IMR-90 (cell line): ENCODE measurements at regions not wholly inside any gene's neighbourhood (a gene's known extent, or its start where the extent isn't known, plus 50 kb on each side); places are given as distances from the start of the nearest gene placed in this dataset.
A peak's percentile ranks its signal among the peaks of the same experiment; 100 is the strongest.

Experiments
- ATAC-seq: fragments of 200-7000 bp; cut with Tn5 transposase; 2 replicates; pipeline ENCODE4 v1.9.1; 2020; ENCODE audit warnings: low read depth, mild to moderate bottlenecking, moderate library complexity
- BruUV-seq: library from RNA; stranded (reverse); fragments of 400-500 nt; replicated peaks from 2 replicates; lab custom pipeline; 2021; lab: Mats Ljungman, UMichigan
- CTCF ChIA-PET: fragments of 300-600 bp; formaldehyde crosslinking; extraction: SDS; loops from one replicate; lab custom pipeline; 2021; ENCODE audit warnings: antibody characterized with exemption; lab: Yijun Ruan, JAX
- POLR2A ChIA-PET: fragments of 300-600 bp; sonication (Branson Sonifier 250); formaldehyde crosslinking; loops from one replicate; lab custom pipeline; 2022; ENCODE audit warnings: antibody characterized with exemption; ENCODE audit not compliant: unreplicated experiment; lab: Charles Lee
- DNase-seq: peaks from one replicate; pipeline ENCODE4 v3.0.0; 2013
- H2AFZ ChIP-seq: replicated peaks from 2 replicates; pipeline ENCODE3; 2013; ENCODE audit warnings: low read length, mild to moderate bottlenecking; ENCODE audit not compliant: poor library complexity
- H2AK5ac ChIP-seq: 2 replicates; pipeline ENCODE4 v1.6.1; 2013; ENCODE audit warnings: low read depth, low read length, inconsistent platforms
- H2AK9ac ChIP-seq: replicated peaks from 2 replicates; pipeline ENCODE3; 2013; ENCODE audit warnings: mild to moderate bottlenecking, low read depth, low read length, moderate library complexity; ENCODE audit not compliant: poor library complexity
- H2BK120ac ChIP-seq: 2 replicates; pipeline ENCODE4 v1.6.1; 2013; ENCODE audit warnings: low read depth, low read length, inconsistent platforms
- H2BK15ac ChIP-seq: 3 replicates; pipeline ENCODE4 v1.6.1; 2013; ENCODE audit warnings: low read depth, low read length, inconsistent platforms
- H2BK20ac ChIP-seq: 2 replicates; pipeline ENCODE4 v1.6.1; 2013; ENCODE audit warnings: low read depth, mild to moderate bottlenecking, inconsistent platforms, low read length, moderate library complexity
- H2BK5ac ChIP-seq: 2 replicates; pipeline ENCODE4 v1.6.1; 2013; ENCODE audit warnings: mild to moderate bottlenecking, low read depth, low read length, inconsistent platforms; ENCODE audit not compliant: poor library complexity, severe bottlenecking
- H3K14ac ChIP-seq: replicated peaks from 2 replicates; pipeline ENCODE4 v1.6.1; 2013; ENCODE audit warnings: low read depth, low read length, inconsistent platforms
- H3K18ac ChIP-seq: 2 replicates; pipeline ENCODE4 v1.6.1; 2013; ENCODE audit warnings: low read depth, low read length, control low read depth
- H3K23ac ChIP-seq: 2 replicates; pipeline ENCODE4 v1.6.1; 2013; ENCODE audit warnings: low read depth, low read length, inconsistent platforms
- H3K27ac ChIP-seq: 2 replicates; pipeline ENCODE4 v1.5.1; 2013; ENCODE audit warnings: mild to moderate bottlenecking, control low read depth, low read length; ENCODE audit not compliant: insufficient read depth
- H3K27me3 ChIP-seq: 2 replicates; pipeline ENCODE4 v1.6.1; 2013; ENCODE audit warnings: low read length; ENCODE audit not compliant: control insufficient read depth, insufficient read depth
- H3K36me3 ChIP-seq: 2 replicates; pipeline ENCODE4 v1.6.1; 2013; ENCODE audit warnings: low read length, mixed read lengths; ENCODE audit not compliant: control insufficient read depth, insufficient read depth
- H3K4ac ChIP-seq: 2 replicates; pipeline ENCODE4 v1.6.1; 2013; ENCODE audit warnings: low read depth, low read length, inconsistent platforms
- H3K4me1 ChIP-seq: 2 replicates; pipeline ENCODE4 v1.6.1; 2013; ENCODE audit warnings: low read length, mixed read lengths; ENCODE audit not compliant: control insufficient read depth, insufficient read depth
- H3K4me2 ChIP-seq: 2 replicates; pipeline ENCODE4 v1.6.1; 2013; ENCODE audit warnings: low read depth, mild to moderate bottlenecking, control low read depth, low read length, moderate library complexity
- H3K4me3 ChIP-seq: 2 replicates; pipeline ENCODE4 v1.5.1; 2013; ENCODE audit warnings: low read depth, mild to moderate bottlenecking, control low read depth, low read length, moderate library complexity; ENCODE audit not compliant: insufficient read depth
- H3K56ac ChIP-seq: 2 replicates; pipeline ENCODE4 v1.6.1; 2013; ENCODE audit warnings: low read length, inconsistent platforms; ENCODE audit not compliant: insufficient read depth; ENCODE audit errors: extremely low read depth
- H3K79me1 ChIP-seq, 2 experiments: 2 replicates each; pipeline ENCODE4 v1.6.1; 2013; ENCODE audit warnings: low read length in 2 of 2, inconsistent platforms in 1 of 2, low read depth in 1 of 2
- H3K9ac ChIP-seq: 2 replicates; pipeline ENCODE4 v1.6.1; 2013; ENCODE audit warnings: low read depth, low read length, control low read depth
- H3K9me1 ChIP-seq: 2 replicates; pipeline ENCODE4 v1.6.1; 2013; ENCODE audit warnings: low read length, inconsistent platforms; ENCODE audit not compliant: insufficient read depth
- H3K9me3 ChIP-seq: 2 replicates; pipeline ENCODE4 v1.6.1; 2013; ENCODE audit warnings: low read length; ENCODE audit not compliant: control insufficient read depth, insufficient read depth
- H4K20me1 ChIP-seq: 2 replicates; pipeline ENCODE4 v1.6.1; 2013; ENCODE audit warnings: low read length, inconsistent platforms; ENCODE audit not compliant: insufficient read depth
- H4K5ac ChIP-seq: 2 replicates; pipeline ENCODE4 v1.6.1; 2013; ENCODE audit warnings: mild to moderate bottlenecking, low read depth, low read length, control low read depth
- H4K8ac ChIP-seq, 2 experiments: 2 replicates each; pipeline ENCODE4 v1.6.1; 2013; ENCODE audit warnings: low read depth in 2 of 2, low read length in 2 of 2, control low read depth in 1 of 2, inconsistent platforms in 1 of 2
- H4K91ac ChIP-seq: 2 replicates; pipeline ENCODE4 v1.6.1; 2013; ENCODE audit warnings: low read depth, low read length, inconsistent platforms; ENCODE audit not compliant: insufficient read depth
- BHLHE40 ChIP-seq: fragments of 150-350 bp; IDR thresholded peaks from 2 replicates; pipeline ENCODE4 v1.6.1; 2016; ENCODE audit warnings: mild to moderate bottlenecking, low read depth, low read length
- CHD1 ChIP-seq: IDR thresholded peaks from 2 replicates; pipeline ENCODE4 v1.6.1; 2012; ENCODE audit warnings: low read depth, low read length, improper control_type of control experiment
- CTCF ChIP-seq: conservative IDR thresholded peaks from 2 replicates; pipeline ENCODE4 v1.5.1; 2012; ENCODE audit warnings: mild to moderate bottlenecking, low read depth, low read length, improper control_type of control experiment
- NFE2L2 ChIP-seq: fragments of 150-350 bp; IDR thresholded peaks from 2 replicates; pipeline ENCODE4 v1.6.1; 2016; ENCODE audit warnings: low read depth, mild to moderate bottlenecking, low read length
- POLR2A ChIP-seq: IDR thresholded peaks from 2 replicates; pipeline ENCODE4 v1.6.1; 2012; ENCODE audit warnings: mild to moderate bottlenecking, low read depth, low read length
- RAD21 ChIP-seq: IDR thresholded peaks from 2 replicates; pipeline ENCODE4 v1.6.1; 2012; ENCODE audit warnings: low read length, improper control_type of control experiment
- SMC3 ChIP-seq: fragments of 150-350 bp; IDR thresholded peaks from 2 replicates; pipeline ENCODE4 v1.6.1; 2016; ENCODE audit warnings: low read depth, mild to moderate bottlenecking, antibody characterized with exemption, low read length, moderate library complexity
- WGBS, 2 experiments: methylation state at CpG; one replicate each; pipeline versions ENCODE4 v1.1.5 to v1.1.7; 2013; ENCODE audit warnings: missing lambda C conversion rate in 2 of 2; ENCODE audit not compliant: insufficient read length in 1 of 2; ENCODE audit errors: extremely low coverage in 2 of 2; 5-methylcytosine and 5-hydroxymethylcytosine counted together
- dilution Hi-C: fragments of 300-500 bp; cut with HindIII; formaldehyde crosslinking; loops from one replicate; pipeline ENCODE4 v1.14.3; 2018; ENCODE audit warnings: low sequenced_read_pairs; ENCODE audit not compliant: unreplicated experiment
- in situ Hi-C: fragments of 300-500 bp; cut with MboI; formaldehyde crosslinking; loops from 3 replicates; pipeline ENCODE4 v1.14.3; 2019; ENCODE audit warnings: low sequenced_read_pairs, inconsistent platforms, mixed read lengths
- intact Hi-C: fragments of 100-400 bp; cut with micrococcal nuclease; formaldehyde crosslinking; loops from 2 replicates; pipeline ENCODE4 v1.10.0; 2022

DNA sequence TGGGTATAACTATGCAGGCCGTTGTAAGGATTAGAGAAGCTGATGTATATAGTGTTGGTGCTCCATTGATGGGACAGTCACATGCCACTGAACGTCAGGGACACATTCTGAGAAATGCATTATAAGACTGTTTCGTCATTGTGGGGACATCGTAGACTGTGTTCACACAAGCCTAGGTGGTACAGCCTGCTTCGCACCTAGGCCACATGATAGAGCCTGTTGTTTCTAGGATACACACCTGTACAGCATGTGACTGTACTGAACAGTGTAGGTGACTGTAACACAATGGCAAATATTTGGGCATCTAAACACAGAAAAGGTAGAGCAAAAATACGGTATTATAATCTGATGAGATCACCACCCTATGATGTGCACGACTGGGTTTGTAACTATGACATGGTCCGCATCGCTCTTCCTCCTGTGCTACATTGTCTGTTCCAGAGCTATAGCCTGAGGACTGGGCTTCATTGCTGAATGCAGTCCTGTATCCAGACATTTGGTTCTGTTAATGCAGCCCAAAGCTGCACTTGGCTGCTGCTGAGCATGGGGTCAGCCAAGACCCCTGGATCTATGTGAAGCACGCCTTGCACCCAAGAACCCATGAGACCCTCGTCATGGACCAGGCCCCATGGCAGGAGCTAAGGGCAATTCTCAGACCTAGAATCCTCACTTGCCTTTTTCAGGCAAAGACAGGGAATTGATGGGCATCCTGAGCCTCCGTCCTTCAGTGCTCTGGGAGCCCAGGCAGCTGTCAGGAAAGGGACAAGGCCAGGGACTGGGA is 51.1 kb upstream of the THY1 start:
- no peak overlapping the region for H4K5ac ChIP-seq
- H2AK5ac ChIP-seq: peak overlapping the region; percentile 35; the same call in 1 of the 2 replicates
- intact Hi-C loops: loop anchor here (1.0 to 10.0 kb wide), 6 partner anchors 52 to 369 kb away; partner anchors contain the start of genes C2CD2L, DPAGT1 and USP2
- no peak overlapping the region for H4K91ac ChIP-seq
- in situ Hi-C loops: loop anchor here (5.0 kb wide), 2 partner anchors 42 to 117 kb away; no protein-coding TSS in a partner anchor
- H3K4me2 ChIP-seq: no peak overlapping the region
- H3K36me3 ChIP-seq: no peaks in the 10 kb centered on the region
- DNase-seq: no peak
- H3K9me3 ChIP-seq: no peaks in the 10 kb centered on the region
- H2BK5ac ChIP-seq: no peak overlapping the region
- H3K18ac ChIP-seq: no peak overlapping the region
- H2BK120ac ChIP-seq: peak overlapping the region; percentile 66
- CTCF ChIA-PET: interaction anchor here (0.8 to 2.2 kb wide), 16 partner anchors 11 to 267 kb away, joined by 3 to 27 read pairs (median 4); partner anchors contain the start of genes THY1 and USP2
- H2AK9ac ChIP-seq: peak overlapping the region; percentile 94
- no peak overlapping the region for H3K4me3 ChIP-seq
- peak overlapping the region; percentile 78 for H2AFZ ChIP-seq
- H2BK20ac ChIP-seq: peak overlapping the region; percentile 73
- H3K56ac ChIP-seq: no peak overlapping the region
- H4K8ac ChIP-seq: no peak overlapping the region; a peak in 1 of 4 replicates
- POLR2A ChIA-PET: interaction anchor here (1.1 kb wide), 1 partner anchor 57 kb away, joined by 3 read pairs; no protein-coding TSS in a partner anchor
- H3K9ac ChIP-seq: no peak overlapping the region
- peak overlapping the region; percentile 46; the same call in 1 of the 2 replicates for H3K14ac ChIP-seq
- ATAC-seq: no peak
- H3K4me1 ChIP-seq: peaks cover 18% of the 10 kb centered on the region
- TF ChIP-seq CHD1 (no peak), BHLHE40 (no peak), POLR2A (no peak), CTCF (no peak), RAD21 (no peak), SMC3 (no peak), NFE2L2 (no peak)
- peaks cover 16% of the 10 kb centered on the region for H3K9me1 ChIP-seq
- BruUV-seq: no TSS peak
- H3K27me3 ChIP-seq: peaks cover 12% of the 10 kb centered on the region; the same call in 1 of the 2 replicates
- no peaks in the 10 kb centered on the region for H4K20me1 ChIP-seq
- peak overlapping the region; percentile 82 for H3K4ac ChIP-seq
- H3K79me1 ChIP-seq: 0 out of 4 replicates have a peak, but pooled peaks cover 0 to 11% of the 10 kb centered on the region in 2 experiments
- H3K23ac ChIP-seq: no peak overlapping the region
- H2BK15ac ChIP-seq: peak overlapping the region; percentile 26; the same call in 2 of the 3 replicates
- 95% methylated on average over 10 of the region's 12 CpGs; no CpG with 5 or more reads in 1 of the 2 experiments for WGBS, 2 experiments
- dilution Hi-C loops: no loop called here
- H3K27ac ChIP-seq: no peak overlapping the region
